ENCODE measurements at regions not wholly inside any gene's neighbourhood (a gene's known extent, or its start where the extent isn't known, plus 50 kb on each side); places are given as distances from the start of the nearest gene placed in this dataset.

DNA sequence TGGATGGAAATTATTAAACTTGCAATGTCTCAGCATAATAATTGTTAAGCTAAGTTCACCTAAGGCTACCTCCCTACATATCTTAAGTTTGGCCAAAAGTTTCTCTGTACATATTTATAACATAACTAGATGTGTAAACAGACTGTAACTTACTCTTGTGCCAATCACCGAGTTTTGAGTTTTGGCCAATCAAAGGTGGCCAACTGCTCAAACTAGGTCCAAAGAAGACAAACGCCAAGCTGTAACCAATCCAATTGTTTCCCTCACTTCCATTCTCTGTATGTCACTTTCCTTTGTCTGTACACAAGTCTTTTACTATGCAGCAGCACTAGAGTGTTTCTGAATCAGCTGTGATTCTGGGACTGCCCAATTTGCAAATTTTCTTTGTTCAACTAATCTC, 197.8 kb downstream of the LYPLAL1 start:
- no peak overlapping the region for H3K9ac ChIP-seq (ENCODE audit: low read length)
- no peak overlapping the region for H2BK5ac ChIP-seq (ENCODE audit: low read depth, low read length, poor library complexity, severe bottlenecking)
- H4K91ac ChIP-seq (ENCODE audit: low read length), result no peak overlapping the region
- no peak overlapping the region for H3K4me2 ChIP-seq (ENCODE audit: low read length, poor library complexity, severe bottlenecking)
- peaks cover 1% of the 10 kb centered on the region for H3K4me1 ChIP-seq (ENCODE audit: control insufficient read depth, insufficient read depth, low read depth, low read length)
- H3K36me3 ChIP-seq (ENCODE audit: control insufficient read depth in 1 of 2, insufficient read depth in 2 of 2, low read depth in 1 of 2, low read length in 2 of 2), result no peaks in the 10 kb centered on the region
- 96% methylated on average over 2 of the region's 2 CpGs for WGBS
- H3K18ac ChIP-seq (ENCODE audit: low read depth in 1 of 2, low read length in 2 of 2), result no peak overlapping the region
- H3K9me3 ChIP-seq (ENCODE audit: control insufficient read depth, low read length), result no peaks in the 10 kb centered on the region
- H2AK5ac ChIP-seq (ENCODE audit: low read length, severe bottlenecking), result no peak overlapping the region
- no peak overlapping the region for H3K4ac ChIP-seq (ENCODE audit: low read depth in 1 of 2, low read length in 2 of 2)
- H3K79me1 ChIP-seq (replicated peaks; ENCODE audit: low read length, poor library complexity, severe bottlenecking), result no peaks in the 10 kb centered on the region
- H2BK120ac ChIP-seq (ENCODE audit: low read depth, low read length), result no peak overlapping the region
- no peak overlapping the region for H4K8ac ChIP-seq (ENCODE audit: low read length)
- DNase-seq, result no peak
- H3K27ac ChIP-seq (ENCODE audit: low read length, poor library complexity, severe bottlenecking), result no peak overlapping the region
- H3K4me3 ChIP-seq (ENCODE audit: insufficient read depth in 1 of 2, low read depth in 1 of 2, low read length in 2 of 2), result no peak overlapping the region
- H3K14ac ChIP-seq (ENCODE audit: low read length in 2 of 2), result no peak overlapping the region
- no peak overlapping the region for H3K23ac ChIP-seq (ENCODE audit: low read length in 2 of 2)
- H2AFZ ChIP-seq (ENCODE audit: low read depth, low read length), result no peak overlapping the region
- H3K27me3 ChIP-seq (ENCODE audit: control insufficient read depth in 1 of 2, insufficient read depth in 1 of 2, low read length in 2 of 2), result no peaks in the 10 kb centered on the region
- H2BK15ac ChIP-seq (ENCODE audit: low read depth, poor library complexity, severe bottlenecking), result no peak overlapping the region
- H2BK12ac ChIP-seq (ENCODE audit: low read length in 2 of 2), result no peak overlapping the region

GRCh38 chr1:219367496-219367895, 193.8 kb downstream of the LYPLAL1 start:
- Histone ChIP-seq H2AK5ac (ENCODE audit: low read length, severe bottlenecking) (no peak overlapping the region), H2BK12ac (ENCODE audit: low read length in 2 of 2) (no peak overlapping the region), H4K91ac (ENCODE audit: low read length) (no peak overlapping the region), H3K4ac (ENCODE audit: low read depth in 1 of 2, low read length in 2 of 2) (no peak overlapping the region), H2BK120ac (ENCODE audit: low read depth, low read length) (no peak overlapping the region), H3K79me1 (replicated peaks; ENCODE audit: low read length, poor library complexity, severe bottlenecking) (no peaks in the 10 kb centered on the region), H3K18ac (ENCODE audit: low read depth in 1 of 2, low read length in 2 of 2) (no peak overlapping the region), H3K36me3 (ENCODE audit: control insufficient read depth in 1 of 2, insufficient read depth in 2 of 2, low read depth in 1 of 2, low read length in 2 of 2) (no peaks in the 10 kb centered on the region), H3K4me3 (ENCODE audit: insufficient read depth in 1 of 2, low read depth in 1 of 2, low read length in 2 of 2) (no peak overlapping the region), H3K4me2 (ENCODE audit: low read length, poor library complexity, severe bottlenecking) (no peak overlapping the region), H2AFZ (ENCODE audit: low read depth, low read length) (no peak overlapping the region), H2BK5ac (ENCODE audit: low read depth, low read length, poor library complexity, severe bottlenecking) (no peak overlapping the region), H4K8ac (ENCODE audit: low read length) (no peak overlapping the region), H3K27me3 (ENCODE audit: control insufficient read depth in 1 of 2, insufficient read depth in 1 of 2, low read length in 2 of 2) (no peaks in the 10 kb centered on the region), H3K14ac (ENCODE audit: low read length in 2 of 2) (no peak overlapping the region), H3K9ac (ENCODE audit: low read length) (no peak overlapping the region), H3K27ac (ENCODE audit: low read length, poor library complexity, severe bottlenecking) (no peak overlapping the region), H3K9me3 (ENCODE audit: control insufficient read depth, low read length) (no peaks in the 10 kb centered on the region), H3K4me1 (ENCODE audit: control insufficient read depth, insufficient read depth, low read depth, low read length) (no peaks in the 10 kb centered on the region), H3K23ac (ENCODE audit: low read length in 2 of 2) (no peak overlapping the region), H2BK15ac (ENCODE audit: low read depth, poor library complexity, severe bottlenecking) (no peak overlapping the region)
- 100% methylated on average over 2 of the region's 3 CpGs for WGBS
- DNase-seq, result no peak

DNA sequence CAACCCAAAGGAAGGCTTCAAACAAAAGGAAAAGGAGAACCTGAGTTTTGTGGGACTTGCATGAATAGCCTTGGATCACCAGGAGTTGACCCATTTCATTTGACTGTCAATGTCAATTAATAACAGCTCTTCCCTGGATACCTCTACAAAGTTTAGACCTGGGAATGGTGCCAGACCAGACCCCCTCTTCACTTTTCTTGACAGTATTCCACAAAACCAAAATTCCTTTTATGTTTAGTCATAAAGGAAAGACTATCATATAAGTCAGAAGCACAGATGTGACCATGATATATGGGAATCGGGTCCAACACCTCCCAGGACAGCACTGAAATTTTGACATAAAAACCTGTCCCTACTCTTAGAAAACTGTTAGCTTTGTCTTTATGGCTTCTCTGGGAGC, 191.8 kb downstream of the LYPLAL1 start:
- H3K36me3 ChIP-seq (ENCODE audit: control insufficient read depth in 1 of 2, insufficient read depth in 2 of 2, low read depth in 1 of 2, low read length in 2 of 2), result no peaks in the 10 kb centered on the region
- no peak overlapping the region for H2BK120ac ChIP-seq (ENCODE audit: low read depth, low read length)
- no peak overlapping the region for H4K8ac ChIP-seq (ENCODE audit: low read length)
- no peak overlapping the region for H4K91ac ChIP-seq (ENCODE audit: low read length)
- no peak for DNase-seq
- H3K4ac ChIP-seq (ENCODE audit: low read depth in 1 of 2, low read length in 2 of 2), result no peak overlapping the region
- no peak overlapping the region for H2BK12ac ChIP-seq (ENCODE audit: low read length in 2 of 2)
- H3K79me1 ChIP-seq (replicated peaks; ENCODE audit: low read length, poor library complexity, severe bottlenecking), result no peaks in the 10 kb centered on the region
- no peak overlapping the region for H2BK5ac ChIP-seq (ENCODE audit: low read depth, low read length, poor library complexity, severe bottlenecking)
- H3K9ac ChIP-seq (ENCODE audit: low read length), result no peak overlapping the region
- H3K27ac ChIP-seq (ENCODE audit: low read length, poor library complexity, severe bottlenecking), result peak overlapping the region; percentile 33
- H3K18ac ChIP-seq (ENCODE audit: low read depth in 1 of 2, low read length in 2 of 2), result no peak overlapping the region
- no peaks in the 10 kb centered on the region for H3K4me1 ChIP-seq (ENCODE audit: control insufficient read depth, insufficient read depth, low read depth, low read length)
- no peak overlapping the region for H3K14ac ChIP-seq (ENCODE audit: low read length in 2 of 2)
- H3K9me3 ChIP-seq (ENCODE audit: control insufficient read depth, low read length), result no peaks in the 10 kb centered on the region
- no peak overlapping the region for H2AK5ac ChIP-seq (ENCODE audit: low read length, severe bottlenecking)
- no peaks in the 10 kb centered on the region for H3K27me3 ChIP-seq (ENCODE audit: control insufficient read depth in 1 of 2, insufficient read depth in 1 of 2, low read length in 2 of 2)
- H2AFZ ChIP-seq (ENCODE audit: low read depth, low read length), result no peak overlapping the region
- H3K23ac ChIP-seq (ENCODE audit: low read length in 2 of 2), result no peak overlapping the region
- no peak overlapping the region for H2BK15ac ChIP-seq (ENCODE audit: low read depth, poor library complexity, severe bottlenecking)
- no peak overlapping the region for H3K4me3 ChIP-seq (ENCODE audit: insufficient read depth in 1 of 2, low read depth in 1 of 2, low read length in 2 of 2)
- H3K4me2 ChIP-seq (ENCODE audit: low read length, poor library complexity, severe bottlenecking), result no peak overlapping the region
- WGBS, result 100% methylated on average over 1 of the region's 1 CpG

GRCh38 chr1:219362702-219363101, 189.0 kb downstream of the LYPLAL1 start:
- no peak for DNase-seq
- H3K9me3 ChIP-seq (ENCODE audit: control insufficient read depth, low read length), result no peaks in the 10 kb centered on the region
- H4K91ac ChIP-seq (ENCODE audit: low read length), result no peak overlapping the region
- no peak overlapping the region for H3K27ac ChIP-seq (ENCODE audit: low read length, poor library complexity, severe bottlenecking)
- H3K14ac ChIP-seq (ENCODE audit: low read length in 2 of 2), result no peak overlapping the region
- no peak overlapping the region for H3K18ac ChIP-seq (ENCODE audit: low read depth in 1 of 2, low read length in 2 of 2)
- H3K36me3 ChIP-seq (ENCODE audit: control insufficient read depth in 1 of 2, insufficient read depth in 2 of 2, low read depth in 1 of 2, low read length in 2 of 2), result no peaks in the 10 kb centered on the region
- peak overlapping the region; percentile 36 for H2AK5ac ChIP-seq (ENCODE audit: low read length, severe bottlenecking)
- no peak overlapping the region for H2BK15ac ChIP-seq (ENCODE audit: low read depth, poor library complexity, severe bottlenecking)
- no peak overlapping the region for H4K8ac ChIP-seq (ENCODE audit: low read length)
- no peak overlapping the region for H2AFZ ChIP-seq (ENCODE audit: low read depth, low read length)
- 87% methylated on average over 3 of the region's 3 CpGs for WGBS
- no peak overlapping the region for H2BK5ac ChIP-seq (ENCODE audit: low read depth, low read length, poor library complexity, severe bottlenecking)
- no peak overlapping the region for H3K9ac ChIP-seq (ENCODE audit: low read length)
- H3K4ac ChIP-seq (ENCODE audit: low read depth in 1 of 2, low read length in 2 of 2), result no peak overlapping the region
- no peak overlapping the region for H3K4me3 ChIP-seq (ENCODE audit: insufficient read depth in 1 of 2, low read depth in 1 of 2, low read length in 2 of 2)
- H3K27me3 ChIP-seq (ENCODE audit: control insufficient read depth in 1 of 2, insufficient read depth in 1 of 2, low read length in 2 of 2), result no peaks in the 10 kb centered on the region
- H2BK12ac ChIP-seq (ENCODE audit: low read length in 2 of 2), result no peak overlapping the region
- no peak overlapping the region for H3K4me2 ChIP-seq (ENCODE audit: low read length, poor library complexity, severe bottlenecking)
- no peaks in the 10 kb centered on the region for H3K79me1 ChIP-seq (replicated peaks; ENCODE audit: low read length, poor library complexity, severe bottlenecking)
- H3K23ac ChIP-seq (ENCODE audit: low read length in 2 of 2), result no peak overlapping the region
- no peaks in the 10 kb centered on the region for H3K4me1 ChIP-seq (ENCODE audit: control insufficient read depth, insufficient read depth, low read depth, low read length)
- no peak overlapping the region for H2BK120ac ChIP-seq (ENCODE audit: low read depth, low read length)

Measured in mesenchymal stem cell (in vitro differentiated cells and primary cell).